NT2/D1 (cell line): ENCODE measurements at regions not wholly inside any gene's neighbourhood (a gene's known extent, or its start where the extent isn't known, plus 50 kb on each side); places are given as distances from the start of the nearest gene placed in this dataset.

Experiments
- SUZ12 ChIP-seq: IDR thresholded peaks from 2 replicates; pipeline ENCODE4 v1.6.1; 2011; ENCODE audit not compliant: insufficient read length, insufficient read depth; ENCODE audit errors: extremely low read depth
- YY1 ChIP-seq: IDR thresholded peaks from 2 replicates; pipeline ENCODE4 v1.6.1; 2011; ENCODE audit not compliant: insufficient read length, insufficient read depth
- ZNF274 ChIP-seq: IDR thresholded peaks from 2 replicates; pipeline ENCODE4 v1.6.1; 2011; ENCODE audit warnings: mild to moderate bottlenecking, low read depth, low read length

DNA sequence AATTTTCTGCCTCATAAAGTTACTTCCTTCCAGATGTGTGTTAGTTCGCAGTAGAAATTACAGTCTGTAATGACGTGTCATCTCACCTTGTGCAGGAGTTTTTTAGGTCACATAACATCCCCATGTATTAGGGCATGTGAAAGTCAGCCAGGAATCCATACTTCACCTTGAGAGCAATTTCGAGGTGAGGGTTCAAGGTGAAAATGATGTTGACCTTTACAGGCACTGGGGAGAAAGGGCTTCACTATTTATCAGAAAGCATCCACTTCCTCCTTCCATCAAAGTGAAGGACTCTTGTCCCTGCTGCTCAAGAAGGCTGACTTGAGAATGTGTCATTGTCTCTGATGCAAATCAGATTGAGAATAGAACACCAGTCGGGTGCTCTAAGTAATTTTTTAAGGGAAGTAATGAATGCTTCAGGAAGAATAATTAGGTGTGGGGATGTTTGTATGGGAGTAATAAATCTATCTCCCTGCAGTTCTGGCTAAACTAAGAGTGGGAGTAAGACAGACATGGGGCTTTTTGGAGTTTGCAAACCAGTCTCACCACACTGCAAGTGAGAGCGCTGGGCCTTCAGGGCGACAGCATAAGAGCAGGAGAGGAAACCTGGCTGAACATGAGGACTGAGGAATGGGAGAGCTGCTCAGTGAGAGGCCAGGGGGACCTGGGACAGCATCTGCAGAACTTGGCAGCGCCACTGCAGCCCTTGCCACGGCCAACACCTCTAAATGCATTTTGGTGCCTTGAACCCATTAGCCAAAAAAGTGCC is 85.9 kb upstream of the IL12A start:
- TF ChIP-seq YY1 (no peak), ZNF274 (no peak), SUZ12 (no peak)
